Prostate gland (tissue), 2 donors: ENCODE measurements at regions not wholly inside any gene's neighbourhood (a gene's known extent, or its start where the extent isn't known, plus 50 kb on each side); places are given as distances from the start of the nearest gene placed in this dataset.

Experiments
- POLR2A ChIP-seq: fragments of 450-650 bp; IDR thresholded peaks from one replicate; pipeline ENCODE4 v1.6.1; 2016; ENCODE audit warnings: antibody characterized with exemption, mild to moderate bottlenecking
- TF ChIP-seq, protein P1 (sequence below), 4 experiments: fragments of 200-600 bp in 2 of 4; fragments of 450-650 bp in 2 of 4; sonication (generic) in 2 of 4; IDR thresholded peaks; 1 replicate in 3 of 4; 2 replicates in 1 of 4; pipeline ENCODE4 v1.5.1; 2016 to 2019; ENCODE audit warnings: antibody characterized with exemption in 4 of 4, mild to moderate bottlenecking in 2 of 4, moderate library complexity in 2 of 4

DNA sequence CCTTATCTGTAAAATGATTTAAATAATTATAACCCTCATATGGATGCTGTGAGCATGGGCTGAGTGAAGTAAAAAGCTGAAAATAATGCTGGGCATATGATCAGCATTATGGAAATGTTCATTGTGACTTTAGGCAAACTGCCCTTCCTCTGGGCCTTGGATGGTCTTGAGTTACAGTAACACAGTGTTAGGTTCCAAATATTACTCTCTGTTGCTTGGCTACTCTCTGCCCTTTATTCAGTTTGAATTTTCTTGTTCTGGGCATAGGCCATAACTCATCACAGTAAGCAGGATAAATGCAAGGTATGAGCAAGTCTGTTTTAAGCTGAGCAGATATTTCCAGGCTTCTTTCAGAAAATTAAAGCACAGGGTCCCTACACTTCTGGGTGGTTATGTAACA, 868.0 kb downstream of the KCNMA1 start:
- TF ChIP-seq, protein P1, sequence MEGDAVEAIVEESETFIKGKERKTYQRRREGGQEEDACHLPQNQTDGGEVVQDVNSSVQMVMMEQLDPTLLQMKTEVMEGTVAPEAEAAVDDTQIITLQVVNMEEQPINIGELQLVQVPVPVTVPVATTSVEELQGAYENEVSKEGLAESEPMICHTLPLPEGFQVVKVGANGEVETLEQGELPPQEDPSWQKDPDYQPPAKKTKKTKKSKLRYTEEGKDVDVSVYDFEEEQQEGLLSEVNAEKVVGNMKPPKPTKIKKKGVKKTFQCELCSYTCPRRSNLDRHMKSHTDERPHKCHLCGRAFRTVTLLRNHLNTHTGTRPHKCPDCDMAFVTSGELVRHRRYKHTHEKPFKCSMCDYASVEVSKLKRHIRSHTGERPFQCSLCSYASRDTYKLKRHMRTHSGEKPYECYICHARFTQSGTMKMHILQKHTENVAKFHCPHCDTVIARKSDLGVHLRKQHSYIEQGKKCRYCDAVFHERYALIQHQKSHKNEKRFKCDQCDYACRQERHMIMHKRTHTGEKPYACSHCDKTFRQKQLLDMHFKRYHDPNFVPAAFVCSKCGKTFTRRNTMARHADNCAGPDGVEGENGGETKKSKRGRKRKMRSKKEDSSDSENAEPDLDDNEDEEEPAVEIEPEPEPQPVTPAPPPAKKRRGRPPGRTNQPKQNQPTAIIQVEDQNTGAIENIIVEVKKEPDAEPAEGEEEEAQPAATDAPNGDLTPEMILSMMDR (IDR thresholded peaks at IDR 0.05), result no peak
- no peak for TF ChIP-seq POLR2A
